ENCODE measurements at regions not wholly inside any gene's neighbourhood (a gene's known extent, or its start where the extent isn't known, plus 50 kb on each side); places are given as distances from the start of the nearest gene placed in this dataset.
"Not testable (repeated sequence)": the region's sequence is repeated elsewhere in the genome, so short reads cannot be mapped to it uniquely, and the experiment has no call there.

- no peak for DNase-seq
Observed at GRCh38 chr9:129455151-129455995, 165.5 kb downstream of the C9orf50 start.

GRCh38 chr9:129454467-129455067 is 166.3 kb downstream of the C9orf50 start:
- no peak for DNase-seq

- DNase-seq = no peak
Observed at GRCh38 chr9:129453734-129454133, 167.2 kb downstream of the C9orf50 start.

GRCh38 chr9:129451669-129452068 is 169.2 kb downstream of the C9orf50 start:
- no peak for DNase-seq

- DNase-seq = no peak
Observed at GRCh38 chr9:129451089-129451656, 169.7 kb downstream of the C9orf50 start.

GRCh38 chr9:129449066-129449465 is 171.8 kb downstream of the C9orf50 start:
- DNase-seq = no peak

GRCh38 chr9:129446828-129447550 is 173.9 kb downstream of the C9orf50 start:
- DNase-seq = no peak

- DNase-seq = no peak
Observed at GRCh38 chr9:129445794-129446306, 175.1 kb downstream of the C9orf50 start.

- not testable (repeated sequence) for DNase-seq
Observed at GRCh38 chr9:129443515-129444164, 177.3 kb downstream of the C9orf50 start.

GRCh38 chr9:129442803-129443511 is 177.9 kb downstream of the C9orf50 start:
- DNase-seq = no peak

GRCh38 chr9:129441852-129442251 is 179.0 kb downstream of the C9orf50 start:
- no peak for DNase-seq

GRCh38 chr9:129440435-129441186 is 180.3 kb downstream of the C9orf50 start:
- no peak for DNase-seq

- no peak for DNase-seq
Observed at GRCh38 chr9:129439242-129439641, 181.7 kb downstream of the C9orf50 start.

GRCh38 chr9:129437626-129438323 is 183.1 kb downstream of the C9orf50 start:
- no peak for DNase-seq

GRCh38 chr9:129436751-129437625 is 183.9 kb downstream of the C9orf50 start:
- DNase-seq = peak in 2 of 5 donors; percentile 17 to 26

- no peak for DNase-seq
Observed at GRCh38 chr9:129435988-129436717, 184.7 kb downstream of the C9orf50 start.

- no peak for DNase-seq
Observed at GRCh38 chr9:129435291-129435690, 185.6 kb downstream of the C9orf50 start.

- DNase-seq = no peak
Observed at GRCh38 chr9:129434187-129434586, 186.7 kb downstream of the C9orf50 start.

Measured in T-helper 1 cell (primary cell).